ENCODE measurements at regions not wholly inside any gene's neighbourhood (a gene's known extent, or its start where the extent isn't known, plus 50 kb on each side); places are given as distances from the start of the nearest gene placed in this dataset.
"Not testable (repeated sequence)": the region's sequence is repeated elsewhere in the genome, so short reads cannot be mapped to it uniquely, and the experiment has no call there.

DNA sequence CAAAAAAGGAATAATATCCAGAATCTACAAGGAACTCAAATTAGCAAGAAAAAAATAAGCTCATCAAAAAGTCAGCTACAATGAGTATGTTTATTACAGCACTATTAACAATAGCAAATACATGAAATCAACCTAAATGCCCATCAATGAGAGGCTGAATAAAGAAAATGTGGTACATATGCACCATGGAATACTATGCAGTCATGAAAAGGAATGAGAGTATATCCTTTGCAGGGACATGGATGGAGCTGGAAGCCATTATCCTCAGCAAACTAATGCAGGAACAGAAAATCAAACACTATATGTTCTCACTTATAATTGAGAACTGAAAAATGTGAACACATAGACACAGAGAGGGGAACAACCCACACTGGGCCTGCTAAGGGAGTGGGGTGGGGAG is 178.4 kb upstream of the IRS4 start:
- no peak for DNase-seq
- in situ Hi-C loops (cut with HindIII; ENCODE audit: low pct_ligation_motif_present, low pct_unique_long_range_greater_than_20kb, low sequenced_read_pairs), result no loop called here

DNA sequence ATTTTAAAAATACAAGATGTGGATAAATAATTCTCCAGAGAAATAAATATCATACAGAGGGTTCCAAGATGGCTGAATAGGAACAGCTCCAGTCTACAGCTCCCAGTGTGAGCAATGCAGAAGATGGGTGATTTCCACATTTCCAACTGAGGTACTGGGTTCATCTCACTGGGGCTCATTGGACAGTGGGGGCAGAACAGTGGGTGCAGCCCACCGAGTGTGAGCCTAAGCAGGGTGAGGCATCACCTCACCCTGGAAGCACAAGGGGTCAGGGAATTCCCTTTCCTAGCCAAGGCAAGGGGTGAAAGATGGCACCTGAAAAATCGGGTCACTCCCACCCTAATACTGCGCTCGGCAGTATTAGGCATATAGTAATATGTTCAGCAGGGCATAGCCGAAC is 167.5 kb upstream of the IRS4 start:
- DNase-seq; in situ Hi-C loops (cut with HindIII; ENCODE audit: low pct_ligation_motif_present, low pct_unique_long_range_greater_than_20kb, low sequenced_read_pairs): not testable (repeated sequence)

DNA sequence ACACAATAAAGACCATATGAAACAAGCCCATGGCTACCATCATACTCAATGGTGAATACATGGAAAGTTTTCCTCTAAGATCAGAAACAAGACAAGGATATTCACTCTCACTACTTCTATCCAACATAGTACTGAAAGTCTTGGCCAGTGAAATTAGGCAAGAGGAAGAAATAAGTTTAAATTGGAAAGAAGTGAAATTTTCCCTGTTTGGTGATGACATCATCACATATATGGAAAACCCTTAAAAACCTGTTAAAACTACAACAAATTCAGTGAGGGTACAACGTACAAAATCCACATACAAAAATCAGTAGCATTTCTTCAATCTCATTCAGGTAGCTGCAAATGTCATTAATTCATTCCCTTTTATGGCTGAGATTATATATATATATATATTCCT is 164.0 kb upstream of the IRS4 start:
- in situ Hi-C loops (cut with HindIII; ENCODE audit: low pct_ligation_motif_present, low pct_unique_long_range_greater_than_20kb, low sequenced_read_pairs), result no loop called here
- DNase-seq, result no peak

DNA sequence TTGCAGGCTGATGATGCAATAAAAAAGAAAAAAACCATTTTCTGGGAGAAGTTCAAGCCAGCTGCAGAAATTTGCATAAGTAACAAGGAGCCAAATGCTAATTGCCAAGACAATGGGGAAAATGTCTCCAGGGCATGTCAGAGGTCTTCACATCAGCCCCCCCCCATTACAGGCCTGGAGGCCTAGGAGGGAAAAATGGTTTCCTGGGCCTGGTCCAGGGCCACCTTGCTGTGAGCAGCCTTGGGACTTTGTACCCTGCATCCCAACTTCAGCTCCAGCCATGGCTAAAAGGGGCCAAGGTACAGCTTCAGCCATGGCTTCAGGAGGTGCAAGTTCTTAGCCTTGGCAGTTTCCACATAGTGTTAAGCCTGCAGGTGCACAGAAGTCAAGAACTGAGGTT is 160.0 kb upstream of the IRS4 start:
- in situ Hi-C loops (cut with HindIII; ENCODE audit: low pct_ligation_motif_present, low pct_unique_long_range_greater_than_20kb, low sequenced_read_pairs), result not testable (repeated sequence)

DNA sequence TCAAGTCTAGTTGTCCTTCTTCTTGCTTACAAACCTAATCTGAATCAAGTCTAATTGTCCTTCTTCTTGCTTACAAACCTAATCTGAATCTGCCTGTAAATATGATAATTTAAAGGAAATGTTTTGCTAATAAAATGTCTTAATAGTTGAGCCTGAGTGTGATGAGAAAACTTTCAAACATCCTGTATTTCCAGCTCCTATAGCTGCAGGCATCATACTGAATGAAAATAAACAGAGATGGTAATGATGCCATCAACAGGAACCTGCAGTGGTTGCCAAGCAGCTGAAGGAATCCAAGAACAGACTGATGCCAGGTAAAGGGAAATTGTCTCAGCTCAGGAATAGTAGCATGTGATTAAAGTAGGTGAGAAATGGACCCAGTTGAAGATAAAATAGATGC is 156.1 kb upstream of the IRS4 start:
- in situ Hi-C loops (cut with HindIII; ENCODE audit: low pct_ligation_motif_present, low pct_unique_long_range_greater_than_20kb, low sequenced_read_pairs), result no loop called here
- DNase-seq, result no peak

More for the DNA sequence above, 160.0 kb upstream of the IRS4 start:
- DNase-seq, result not testable (repeated sequence)

GRCh38 chrX:108875548-108875947 is 139.2 kb upstream of the IRS4 start:
- no peak for DNase-seq
- in situ Hi-C loops (cut with HindIII; ENCODE audit: low pct_ligation_motif_present, low pct_unique_long_range_greater_than_20kb, low sequenced_read_pairs), result no loop called here

DNA sequence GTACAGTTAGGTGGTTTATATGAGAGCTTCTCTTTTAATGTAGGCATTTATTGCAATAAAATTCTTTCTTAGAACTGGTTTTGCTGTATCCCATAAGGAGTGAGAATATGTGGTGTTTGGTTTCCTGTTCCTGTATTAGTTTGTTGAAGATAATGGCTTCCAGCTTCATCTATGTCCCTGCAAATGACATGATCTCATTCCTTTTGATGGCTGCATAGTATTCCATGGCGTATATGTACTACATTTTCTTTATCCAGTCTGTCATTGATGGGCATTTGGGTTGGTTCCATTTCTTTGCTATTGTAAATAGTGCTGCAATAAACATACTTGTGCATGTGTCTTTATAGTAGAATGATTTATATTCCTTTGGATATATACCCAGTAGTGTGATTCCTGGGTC is 106.7 kb upstream of the IRS4 start:
- in situ Hi-C loops (cut with HindIII; ENCODE audit: low pct_ligation_motif_present, low pct_unique_long_range_greater_than_20kb, low sequenced_read_pairs); DNase-seq: not testable (repeated sequence)

DNA sequence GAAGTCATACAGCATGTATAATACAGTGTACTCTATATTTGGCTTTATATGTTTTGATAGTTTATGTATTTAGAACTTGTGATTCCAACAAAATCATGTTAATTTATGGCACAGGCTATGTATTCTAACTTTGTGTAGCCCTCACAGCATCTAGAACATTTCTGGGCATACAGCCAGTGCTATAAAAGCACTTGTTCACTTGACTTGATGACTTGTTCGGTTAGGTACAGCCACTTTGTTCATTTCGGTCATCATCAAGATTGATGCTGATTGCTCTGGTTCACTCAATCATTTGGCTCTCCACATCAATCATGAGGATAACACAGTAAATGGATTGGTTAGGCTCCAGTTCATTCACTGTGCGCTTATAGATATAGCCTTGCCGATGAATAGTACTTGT is 97.6 kb upstream of the IRS4 start:
- in situ Hi-C loops (cut with HindIII; ENCODE audit: low pct_ligation_motif_present, low pct_unique_long_range_greater_than_20kb, low sequenced_read_pairs), result no loop called here
- no peak for DNase-seq

GRCh38 chrX:108811891-108812290 is 75.5 kb upstream of the IRS4 start:
- DNase-seq, result no peak

DNA sequence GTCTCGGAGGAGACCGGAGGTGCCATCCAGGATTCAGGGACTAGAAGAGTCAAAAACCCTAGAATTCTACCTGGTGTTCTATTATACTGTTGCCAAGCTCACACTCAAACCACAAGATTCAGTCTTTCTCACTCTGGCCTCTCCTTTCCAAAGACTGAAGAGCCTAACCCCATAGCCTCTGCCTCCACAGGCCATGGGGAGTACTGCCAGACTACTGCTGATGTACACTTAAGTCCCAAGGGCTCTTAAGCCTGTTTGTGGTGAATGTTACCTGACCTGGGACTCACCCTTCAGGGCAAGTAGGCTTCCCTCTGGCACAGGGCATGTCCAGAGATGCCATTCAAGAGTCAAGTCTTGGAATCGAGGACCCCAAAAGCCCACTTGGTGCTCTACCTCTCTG is 58.9 kb upstream of the IRS4 start:
- DNase-seq, result no peak
- in situ Hi-C loops (cut with HindIII; ENCODE audit: low pct_ligation_motif_present, low pct_unique_long_range_greater_than_20kb, low sequenced_read_pairs), result no loop called here

More at GRCh38 chrX:108811891-108812290, 75.5 kb upstream of the IRS4 start:
- in situ Hi-C loops (cut with HindIII; ENCODE audit: low pct_ligation_motif_present, low pct_unique_long_range_greater_than_20kb, low sequenced_read_pairs), result no loop called here

All from ACHN (cell line).